Kidney tubule cell (primary cell): ENCODE measurements at regions not wholly inside any gene's neighbourhood (a gene's known extent, or its start where the extent isn't known, plus 50 kb on each side); places are given as distances from the start of the nearest gene placed in this dataset.
A peak's percentile ranks its signal among the peaks of the same experiment; 100 is the strongest.

Experiments
- DNase-seq: peaks from one replicate; pipeline ENCODE4 v3.0.0-alpha.2; 2018; ENCODE audit warnings: low spot score

DNA sequence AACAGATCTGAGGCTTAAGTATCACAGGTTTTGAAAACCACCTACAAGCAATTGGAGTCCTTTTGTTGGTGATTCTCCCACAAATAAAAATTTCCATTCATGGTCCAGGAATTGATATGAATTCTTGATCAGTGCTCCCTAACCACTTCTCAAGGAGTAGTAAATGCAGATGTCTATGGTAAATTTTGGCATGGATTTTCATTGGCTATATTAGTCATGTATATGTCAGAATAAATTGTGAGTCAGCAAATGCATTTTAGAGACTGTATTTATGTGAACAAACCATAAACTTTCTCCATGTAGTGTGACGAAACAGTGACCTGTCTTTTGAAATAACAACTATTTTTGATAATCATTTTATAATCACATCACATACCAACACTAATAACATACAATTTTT is 611.1 kb downstream of the HTR1A start:
- no peak for DNase-seq

DNA sequence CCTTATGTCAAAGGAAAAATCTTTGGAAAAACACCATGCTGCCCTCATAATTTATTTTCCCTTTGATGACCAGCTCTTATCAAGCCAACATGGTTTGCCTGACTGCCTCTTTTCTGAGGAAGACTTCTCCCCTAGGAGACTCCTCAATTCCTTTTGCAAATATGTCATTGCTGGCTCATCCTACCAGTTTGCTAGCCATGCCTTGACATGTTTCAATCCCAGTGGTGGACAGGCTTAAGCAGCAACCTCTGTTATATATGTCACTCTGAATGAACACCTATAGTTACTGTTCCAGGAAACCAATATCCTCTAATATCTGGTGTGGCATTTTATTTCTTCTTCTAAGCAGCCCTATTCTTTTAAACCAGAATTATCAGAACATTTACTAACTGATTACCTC is 615.8 kb downstream of the HTR1A start:
- DNase-seq: no peak

DNA sequence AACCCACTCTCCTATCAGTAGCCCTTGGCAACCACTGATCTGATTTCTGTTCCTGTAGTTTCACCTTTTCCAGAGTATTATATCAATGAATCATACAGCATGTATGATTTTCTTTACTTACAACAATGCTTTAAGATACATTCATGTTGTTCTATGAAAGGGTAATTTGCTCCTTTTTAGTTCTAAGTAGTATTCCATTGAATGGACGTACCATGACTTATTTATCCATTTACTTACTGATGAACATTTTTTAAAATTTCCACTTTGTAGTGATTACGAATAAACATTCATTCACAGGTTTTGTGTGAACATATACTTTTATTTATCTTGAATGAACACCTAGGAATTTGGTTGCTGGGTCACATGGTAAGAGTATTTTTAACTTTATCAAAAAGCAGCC is 620.8 kb downstream of the HTR1A start:
- DNase-seq: no peak

DNA sequence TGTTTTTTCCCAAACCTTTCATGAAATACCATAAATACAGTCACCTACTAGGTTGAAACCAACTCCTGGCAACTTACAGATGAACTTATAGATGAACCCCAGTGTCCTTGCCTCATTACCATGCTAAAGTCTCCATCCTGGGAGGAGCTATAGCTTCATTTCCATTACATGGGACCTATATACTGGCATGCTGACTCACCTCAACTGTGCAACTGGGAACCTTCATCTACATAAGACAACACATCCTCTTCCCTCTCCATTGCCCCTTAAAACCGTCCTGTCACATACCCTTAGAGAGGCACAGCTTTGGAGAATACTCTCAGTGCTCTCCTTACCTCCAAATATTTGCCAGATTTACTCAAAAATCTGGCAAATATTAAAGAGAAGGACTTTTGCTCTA is 638.3 kb downstream of the HTR1A start:
- no peak for DNase-seq

DNA sequence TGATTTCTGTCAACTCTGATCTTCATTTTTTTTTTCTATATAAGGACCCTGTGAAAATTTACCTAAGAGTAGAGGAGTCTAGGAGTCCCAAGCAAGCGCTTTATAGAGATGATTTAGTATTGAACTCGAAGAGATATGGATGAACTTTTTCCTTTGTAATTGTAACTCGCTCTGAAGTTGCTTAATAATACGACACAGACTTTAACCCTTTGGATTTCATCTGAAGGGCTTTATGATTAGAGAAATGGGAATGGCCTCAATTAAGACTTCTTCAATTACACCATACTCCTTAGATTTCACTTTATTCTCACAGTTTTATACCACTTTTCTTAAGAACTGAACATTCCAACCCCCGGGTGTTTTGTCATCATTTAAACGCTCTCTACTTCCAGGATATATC is 647.7 kb downstream of the HTR1A start:
- no peak for DNase-seq

DNA sequence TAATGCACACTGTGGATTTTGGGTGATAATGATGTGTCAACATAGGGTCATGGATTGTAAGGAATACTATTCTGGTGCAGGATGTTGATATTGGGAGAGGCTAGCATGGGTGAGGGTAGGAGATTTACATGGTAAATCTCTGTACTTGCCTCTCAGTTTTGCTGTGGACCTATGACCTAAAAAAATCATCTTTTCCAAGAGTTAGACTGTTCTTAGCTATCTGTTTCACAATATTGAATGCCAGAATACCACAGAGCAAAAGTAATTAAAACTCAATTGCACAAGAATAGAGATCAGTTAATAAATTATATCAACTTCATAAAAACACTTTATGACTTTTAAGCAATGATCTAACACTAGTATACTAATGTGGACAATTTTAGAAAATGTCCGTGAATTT is 651.6 kb downstream of the HTR1A start:
- DNase-seq: no peak

DNA sequence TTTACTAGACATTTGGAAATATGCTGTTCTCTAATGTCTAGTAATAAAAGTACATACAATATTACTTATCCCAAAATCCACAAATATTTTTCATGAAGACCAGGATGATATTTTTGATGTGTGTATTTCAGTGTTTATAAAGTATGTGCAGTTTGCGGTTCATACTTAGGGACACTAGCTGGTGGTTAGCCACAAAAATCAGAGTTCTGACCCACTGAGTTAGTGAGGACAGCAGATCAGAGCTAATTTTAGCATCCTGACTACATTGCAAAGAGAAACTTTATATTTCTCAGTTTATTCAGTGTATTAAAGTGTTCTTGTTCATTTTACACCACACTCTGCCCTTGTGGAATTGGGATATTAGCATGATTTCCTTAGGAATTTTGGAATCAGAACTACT is 655.3 kb downstream of the HTR1A start:
- DNase-seq: no peak

DNA sequence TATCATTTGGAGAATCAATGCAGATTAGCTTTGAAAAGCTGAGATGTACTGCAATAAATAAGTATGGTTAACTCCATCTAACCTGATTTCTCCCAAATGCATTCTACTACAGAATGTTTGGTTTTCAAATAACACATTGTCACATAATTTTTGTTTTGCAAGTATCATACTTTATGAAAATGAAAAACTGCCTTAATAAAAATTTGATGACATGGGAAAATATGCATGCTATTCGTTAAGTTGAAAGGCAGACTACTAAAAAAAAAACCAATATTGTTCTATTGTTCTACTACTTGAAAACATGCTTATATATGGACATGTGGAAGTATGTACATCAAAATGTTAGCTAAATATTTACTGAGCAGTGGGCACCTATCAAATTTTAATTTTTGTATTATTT is 668.9 kb downstream of the HTR1A start:
- DNase-seq: no peak

DNA sequence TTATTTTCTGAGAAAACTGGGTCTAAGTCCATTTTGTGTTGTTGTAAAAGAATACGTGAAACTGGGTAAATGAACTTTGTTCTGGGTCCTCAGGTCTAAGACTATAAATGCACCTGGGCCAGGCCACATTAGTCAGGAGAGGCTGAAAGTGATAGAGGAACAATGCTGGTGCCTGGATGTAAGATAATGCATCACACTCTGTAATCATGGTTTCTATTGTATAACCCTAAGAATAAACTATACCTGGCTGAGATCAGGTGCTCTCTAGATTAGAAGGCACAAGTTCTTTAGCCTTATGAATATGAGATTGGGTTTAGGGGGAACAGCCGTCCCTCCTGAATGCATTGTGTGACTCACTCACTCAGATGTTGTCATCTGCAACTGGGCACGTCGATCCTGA is 675.5 kb downstream of the HTR1A start:
- DNase-seq: no peak

DNA sequence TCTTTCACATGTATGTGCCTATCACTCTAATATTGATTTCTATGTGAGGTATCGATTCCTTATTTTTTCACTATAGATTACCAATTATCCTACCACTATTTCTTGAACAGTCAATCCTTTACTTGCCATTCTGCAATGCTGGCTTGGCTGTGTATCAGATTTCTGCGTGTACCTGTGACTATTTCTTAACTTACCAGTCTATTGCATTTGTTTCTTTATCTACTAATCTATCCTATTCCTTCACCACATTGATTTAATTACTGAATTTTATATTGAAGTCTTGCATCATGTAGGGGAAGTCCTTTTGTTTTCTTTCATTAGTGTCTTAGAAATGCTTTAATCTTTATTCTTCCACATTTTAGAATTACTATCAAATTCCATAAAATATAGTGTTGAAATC is 684.8 kb downstream of the LRRC70 start:
- DNase-seq: no peak

DNA sequence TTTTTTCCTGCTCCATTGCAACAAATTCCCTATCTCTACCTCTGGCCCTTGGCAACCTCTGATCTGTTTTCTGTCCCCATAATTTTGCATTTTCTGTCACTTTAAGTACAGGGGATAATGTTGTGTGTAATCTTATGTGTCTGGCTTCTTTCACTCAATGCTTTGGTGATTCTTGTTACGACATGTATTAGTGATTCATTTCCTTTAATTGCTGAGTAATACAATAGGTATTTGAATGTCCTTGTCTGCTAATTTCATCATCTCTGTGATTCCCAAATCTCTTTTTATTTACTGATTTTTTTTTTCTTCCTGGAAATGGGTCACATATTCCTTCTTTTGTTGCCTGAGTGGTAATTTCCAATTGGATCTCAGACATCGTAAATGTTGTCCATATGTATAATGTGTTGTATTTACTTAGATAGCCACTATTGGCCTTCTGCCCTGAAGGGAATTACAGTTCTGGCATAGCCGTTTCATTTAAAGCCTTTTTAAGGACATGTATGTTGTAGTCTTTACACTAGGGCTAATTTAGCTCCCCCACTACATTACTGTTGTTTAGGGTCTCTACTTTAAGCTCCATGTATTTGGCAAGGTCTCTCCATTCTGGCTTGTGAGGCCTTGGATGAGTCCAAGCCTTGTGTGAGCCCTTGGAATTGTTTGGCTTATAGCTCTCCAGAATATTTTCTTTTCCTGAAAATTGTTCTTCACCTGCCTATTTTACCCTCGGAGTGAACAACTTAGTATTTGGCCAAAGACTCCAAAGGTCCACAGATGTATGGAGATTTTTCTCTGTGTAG is 683.8 kb downstream of the LRRC70 start:
- DNase-seq: peak; percentile 81

DNA sequence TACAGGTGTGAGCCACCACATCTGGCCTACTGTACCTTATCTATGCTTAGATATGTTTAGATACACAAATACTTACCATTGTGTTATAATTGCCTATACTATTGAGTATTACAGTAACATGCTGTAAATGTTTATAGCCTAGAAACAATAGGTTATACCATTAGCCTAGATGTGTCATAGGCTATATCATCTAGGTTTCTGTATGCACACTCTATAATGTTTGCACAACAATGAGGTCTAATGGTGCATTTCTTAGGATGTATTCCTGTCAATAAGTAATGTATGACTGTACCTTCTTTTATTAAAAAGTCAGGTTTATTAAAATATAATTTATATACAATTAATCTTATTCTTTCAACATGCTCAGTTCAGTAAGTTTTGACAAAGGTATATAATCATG is 683.1 kb downstream of the LRRC70 start:
- no peak for DNase-seq

DNA sequence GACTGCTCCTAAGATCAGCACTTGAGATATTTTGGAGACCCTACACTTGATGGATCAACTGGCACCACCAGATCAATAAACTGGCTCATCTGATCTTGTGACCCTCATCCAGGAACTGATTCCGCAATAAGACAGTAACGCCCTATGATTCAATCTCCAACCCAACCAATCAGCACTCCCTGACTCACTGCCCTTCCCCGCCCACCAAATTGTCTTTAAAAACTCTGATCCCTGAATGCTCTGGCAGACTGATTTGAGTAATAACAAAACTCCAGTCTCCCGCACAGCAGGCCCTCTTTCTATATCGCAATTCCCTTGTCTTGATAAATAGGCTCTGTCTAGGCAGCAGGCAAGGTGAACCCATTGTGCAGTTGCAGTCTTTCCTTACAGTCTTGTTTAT is 677.0 kb downstream of the LRRC70 start:
- DNase-seq: no peak

DNA sequence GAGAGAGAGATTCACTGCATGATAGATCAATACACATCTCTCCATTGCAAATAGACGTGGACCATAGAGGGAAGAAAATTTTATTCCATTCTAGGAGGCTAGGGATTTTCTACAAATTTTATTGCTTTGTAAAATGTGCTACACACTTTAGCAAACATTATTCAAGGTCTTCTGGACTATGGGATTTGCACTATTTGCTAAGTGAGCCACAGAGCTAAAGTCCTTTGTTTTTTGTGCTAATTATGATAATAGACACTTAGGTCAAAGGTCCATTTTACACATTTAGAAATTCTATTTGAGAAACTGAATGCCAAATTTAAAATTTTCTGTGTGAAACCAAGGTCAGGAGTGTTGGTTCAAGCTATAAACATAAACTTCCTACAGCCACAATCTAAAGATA is 672.3 kb downstream of the LRRC70 start:
- no peak for DNase-seq

DNA sequence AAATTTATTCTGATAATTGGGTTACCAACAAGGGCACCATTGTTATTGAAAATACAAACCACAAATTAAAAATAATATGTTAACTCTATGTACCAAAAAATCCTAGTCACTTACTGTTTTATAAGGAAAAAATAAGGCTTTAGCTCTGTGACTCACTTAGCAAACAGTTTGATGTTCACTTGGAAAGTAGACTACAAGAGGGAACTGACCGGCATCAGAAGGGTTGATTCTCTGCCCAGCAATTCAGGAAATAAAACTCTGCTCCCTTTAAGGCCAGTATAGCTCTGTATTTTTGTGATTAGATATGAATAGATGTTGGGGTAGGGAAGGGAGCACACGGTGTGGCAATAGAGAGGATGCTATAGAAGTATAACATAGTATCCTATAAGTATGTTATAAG is 671.3 kb downstream of the LRRC70 start:
- DNase-seq: no peak

DNA sequence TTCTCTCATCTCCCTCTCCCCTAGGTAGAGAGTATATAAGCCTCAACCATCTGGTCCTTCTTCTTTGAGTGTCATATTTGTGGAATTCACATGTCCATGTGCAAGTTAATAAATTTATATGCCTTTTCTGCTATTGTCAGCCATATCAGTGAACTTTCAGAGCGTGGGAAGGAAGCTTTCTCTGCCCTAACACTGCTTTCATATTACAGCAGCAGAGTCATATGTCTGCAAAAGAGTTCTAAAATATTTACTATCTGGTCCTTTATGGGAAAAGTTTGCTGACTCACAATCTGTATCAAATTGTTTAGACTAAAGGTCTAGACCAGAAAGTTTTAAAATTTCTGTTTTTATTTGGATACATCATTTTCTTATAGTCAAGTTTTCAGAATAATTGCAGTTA is 669.0 kb downstream of the LRRC70 start:
- DNase-seq: no peak

DNA sequence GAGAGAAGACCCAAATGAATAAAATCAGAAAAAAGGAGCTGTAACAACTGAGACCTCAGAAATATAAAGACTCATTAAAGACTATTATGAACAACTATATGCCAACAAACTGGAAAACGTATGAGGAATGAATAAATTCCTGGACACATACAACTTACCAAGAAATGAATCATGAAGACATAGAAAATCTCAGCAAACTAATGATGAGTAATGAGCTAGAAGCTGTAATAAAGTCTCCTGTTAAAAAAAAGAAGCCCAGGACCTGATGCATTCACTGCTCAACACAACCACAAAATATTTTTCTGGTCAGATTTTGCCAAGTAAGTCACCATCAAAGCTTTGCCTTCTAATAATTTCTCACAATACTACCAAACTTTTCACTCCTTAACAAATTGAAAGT is 666.7 kb downstream of the LRRC70 start:
- DNase-seq: peak; percentile 78

DNA sequence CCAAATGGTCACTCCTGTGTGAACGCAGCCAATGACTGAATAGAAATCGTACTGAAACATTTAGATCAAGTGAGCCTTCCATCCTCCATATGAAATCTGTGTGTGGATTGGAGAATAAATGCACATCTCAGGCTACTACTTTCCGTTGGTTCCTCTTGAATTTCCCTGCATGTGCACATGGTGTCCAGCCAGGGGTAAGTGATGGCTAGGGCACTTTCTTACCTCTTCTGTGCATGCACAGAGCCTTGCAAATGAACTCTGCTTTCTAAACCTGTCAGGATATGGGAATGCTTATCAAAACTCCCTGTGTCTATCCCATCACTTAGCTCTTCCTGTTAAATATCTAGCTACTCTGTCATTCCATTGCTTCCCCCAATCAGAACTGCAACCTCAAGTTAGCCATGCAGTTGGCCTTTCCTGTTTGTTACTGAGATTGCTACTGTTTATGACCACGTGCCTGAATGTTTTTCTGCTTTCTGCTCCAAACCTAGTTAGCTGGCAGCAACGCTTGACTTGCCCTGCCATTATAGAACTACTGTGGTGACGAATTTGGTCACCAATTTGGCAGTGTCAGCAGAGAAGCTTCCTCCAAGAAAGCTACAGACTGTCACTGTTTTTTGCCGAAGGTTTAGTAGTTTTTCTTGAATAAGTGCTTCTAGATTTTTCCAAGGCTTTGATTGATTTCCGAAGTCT is 661.6 kb downstream of the LRRC70 start:
- DNase-seq: peak; percentile 70

DNA sequence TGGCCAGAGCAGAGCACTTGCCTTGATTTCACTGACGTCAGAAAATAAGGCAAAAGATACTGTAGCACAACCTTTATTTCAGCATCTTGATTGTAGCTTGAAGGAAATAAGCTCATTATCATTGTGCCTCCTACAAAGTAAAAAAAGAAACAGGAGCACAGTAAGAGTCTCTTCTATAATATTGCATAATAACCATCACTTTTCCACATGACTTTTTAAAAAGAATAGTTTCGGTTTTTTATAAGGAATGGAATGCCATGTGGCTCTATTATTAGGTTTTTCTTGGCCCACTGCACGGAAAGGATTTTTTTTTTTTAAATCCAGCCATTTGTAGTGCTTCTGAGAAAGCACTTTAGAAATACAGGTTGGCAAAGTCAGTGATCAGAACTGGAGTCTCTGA is 655.3 kb downstream of the LRRC70 start:
- no peak for DNase-seq

DNA sequence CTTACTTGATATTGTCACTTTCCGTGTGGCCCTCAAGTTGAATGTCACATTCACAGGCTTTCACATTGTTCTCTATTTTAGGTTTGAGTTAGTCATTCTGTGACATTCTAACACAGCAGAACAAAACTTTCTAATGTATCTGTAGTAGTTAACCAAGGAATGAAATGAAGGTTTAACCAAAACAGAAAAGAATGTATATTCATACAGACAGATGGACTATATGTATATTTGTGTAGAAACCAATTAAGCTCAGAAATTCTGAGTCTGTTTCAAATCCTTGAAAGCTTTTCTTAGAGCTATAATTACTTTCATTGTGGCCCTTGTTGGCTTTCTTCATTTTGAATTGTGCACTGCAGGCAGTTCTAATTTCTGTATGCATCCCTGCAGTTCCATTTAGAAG is 654.7 kb downstream of the LRRC70 start:
- DNase-seq: no peak

DNA sequence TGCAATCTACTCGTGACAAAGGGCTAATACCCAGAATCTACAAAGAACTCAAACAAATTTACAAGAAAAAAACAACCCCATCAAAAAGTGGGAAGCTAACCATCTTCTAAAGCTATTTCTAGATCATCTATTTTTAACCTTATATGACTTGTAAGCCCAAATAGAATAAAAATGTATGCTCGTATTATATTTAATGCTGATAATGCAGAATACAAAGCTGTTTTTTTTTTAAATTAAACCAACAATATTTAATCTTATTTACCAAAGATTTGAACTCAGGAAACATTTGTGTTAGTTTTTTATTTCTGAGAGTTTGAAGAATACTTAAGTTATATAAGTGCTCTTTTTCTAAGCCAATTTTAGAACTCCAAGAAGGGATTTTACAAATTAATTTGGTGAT is 652.1 kb downstream of the LRRC70 start:
- no peak for DNase-seq

DNA sequence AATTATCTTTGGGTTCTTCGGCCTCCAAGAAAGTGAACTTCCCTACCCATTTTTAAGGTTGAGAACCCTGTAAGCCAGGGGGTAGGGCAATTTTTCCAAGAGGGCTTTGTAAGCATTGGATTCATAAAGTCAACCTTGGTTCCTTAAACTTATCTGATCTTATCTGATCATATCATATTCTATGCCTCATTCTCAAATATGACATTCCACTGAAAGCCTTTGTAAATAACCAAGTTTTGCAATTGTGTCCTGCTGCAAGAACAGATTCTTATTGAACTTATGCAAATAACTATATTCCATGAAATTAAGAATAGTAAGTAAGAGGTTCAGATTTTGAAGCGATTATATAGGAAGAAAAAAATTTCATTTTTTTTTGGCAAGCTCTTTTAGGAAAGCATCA is 649.5 kb downstream of the LRRC70 start:
- DNase-seq: no peak

DNA sequence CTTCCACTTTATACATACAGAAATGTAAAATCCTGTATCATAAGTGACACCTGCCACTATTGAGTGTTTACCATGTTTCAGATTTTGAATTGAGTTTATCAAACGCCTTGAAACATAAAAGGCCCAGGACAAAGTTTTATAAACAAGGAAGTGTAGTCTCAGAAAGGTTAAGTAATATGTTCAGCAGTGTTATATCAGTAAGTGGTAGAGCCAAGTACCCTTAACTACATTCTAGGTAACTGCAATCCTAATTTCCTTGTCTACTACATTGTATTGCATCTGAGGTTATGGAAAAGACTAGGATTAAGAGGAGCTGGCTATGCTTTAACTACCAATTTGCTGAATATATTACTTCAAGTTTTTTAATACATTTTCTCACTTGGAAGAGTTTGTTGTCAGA is 641.6 kb downstream of the LRRC70 start:
- no peak for DNase-seq

DNA sequence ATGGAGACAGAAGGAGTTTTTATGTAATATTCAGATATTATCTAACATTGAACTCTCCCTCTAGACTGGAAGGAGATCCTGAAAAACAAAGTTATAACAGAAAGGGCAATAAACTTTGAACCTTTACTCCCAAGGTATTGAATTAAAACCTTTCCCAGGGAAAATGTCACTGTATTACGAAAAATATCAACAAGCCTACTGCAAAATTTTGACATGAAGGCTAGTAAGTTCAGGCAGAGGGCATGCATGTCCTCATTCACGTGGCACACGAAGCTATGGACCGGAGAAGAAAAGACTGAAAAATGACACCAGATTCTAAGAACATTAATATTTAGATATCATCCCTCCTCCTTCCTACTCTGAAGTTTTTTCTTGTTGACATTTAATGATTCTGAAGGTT is 638.8 kb downstream of the LRRC70 start:
- no peak for DNase-seq
